ENCODE measurements at regions not wholly inside any gene's neighbourhood (a gene's known extent, or its start where the extent isn't known, plus 50 kb on each side); places are given as distances from the start of the nearest gene placed in this dataset.

DNA sequence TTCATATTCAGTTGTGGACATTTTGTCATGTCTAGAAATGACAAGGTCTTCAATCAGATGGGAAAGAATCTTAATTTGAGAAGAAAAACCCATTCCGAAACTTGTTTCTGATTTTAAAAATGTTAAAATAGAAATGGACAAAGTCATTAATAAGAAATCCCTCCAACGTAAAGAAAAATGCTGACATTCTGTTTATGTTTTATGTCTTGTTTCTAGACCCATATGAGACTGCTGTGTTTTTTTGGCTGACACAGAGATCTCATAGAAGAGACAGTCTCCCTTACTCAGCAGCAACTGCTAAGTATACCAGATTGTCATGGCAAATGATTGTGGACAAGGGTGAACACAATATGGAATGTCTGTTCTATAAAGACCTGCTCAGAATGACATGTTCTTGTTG is 538.5 kb downstream of the ZEB2 start:
- TF ChIP-seq EZH2 (IDR thresholded peaks at IDR 0.05; ENCODE audit: low read length, unreplicated experiment) (no peak), EZH2phosphoT487 (IDR thresholded peaks at IDR 0.05; ENCODE audit: borderline replicate concordance, low read length) (no peak)
- TF ChIP-seq, protein P1, sequence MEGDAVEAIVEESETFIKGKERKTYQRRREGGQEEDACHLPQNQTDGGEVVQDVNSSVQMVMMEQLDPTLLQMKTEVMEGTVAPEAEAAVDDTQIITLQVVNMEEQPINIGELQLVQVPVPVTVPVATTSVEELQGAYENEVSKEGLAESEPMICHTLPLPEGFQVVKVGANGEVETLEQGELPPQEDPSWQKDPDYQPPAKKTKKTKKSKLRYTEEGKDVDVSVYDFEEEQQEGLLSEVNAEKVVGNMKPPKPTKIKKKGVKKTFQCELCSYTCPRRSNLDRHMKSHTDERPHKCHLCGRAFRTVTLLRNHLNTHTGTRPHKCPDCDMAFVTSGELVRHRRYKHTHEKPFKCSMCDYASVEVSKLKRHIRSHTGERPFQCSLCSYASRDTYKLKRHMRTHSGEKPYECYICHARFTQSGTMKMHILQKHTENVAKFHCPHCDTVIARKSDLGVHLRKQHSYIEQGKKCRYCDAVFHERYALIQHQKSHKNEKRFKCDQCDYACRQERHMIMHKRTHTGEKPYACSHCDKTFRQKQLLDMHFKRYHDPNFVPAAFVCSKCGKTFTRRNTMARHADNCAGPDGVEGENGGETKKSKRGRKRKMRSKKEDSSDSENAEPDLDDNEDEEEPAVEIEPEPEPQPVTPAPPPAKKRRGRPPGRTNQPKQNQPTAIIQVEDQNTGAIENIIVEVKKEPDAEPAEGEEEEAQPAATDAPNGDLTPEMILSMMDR (conservative IDR thresholded peaks at IDR 0.05; ENCODE audit: low read depth, low read length), result no peak
- no peaks in the 10 kb centered on the region for H3K4me1 ChIP-seq (ENCODE audit: insufficient read depth, low read length)
- H2AFZ ChIP-seq (ENCODE audit: low read length), result no peak overlapping the region
- no peaks in the 10 kb centered on the region for H3K79me2 ChIP-seq (ENCODE audit: low read length)
- intact Hi-C loops (cut with micrococcal nuclease), result no loop called here
- H3K27ac ChIP-seq (ENCODE audit: low read length), result no peak overlapping the region
- no peaks in the 10 kb centered on the region for H3K9me2 ChIP-seq (replicated peaks; ENCODE audit: low read length)
- no TSS peak for BruUV-seq (replicated peaks)
- no peaks in the 10 kb centered on the region for H3K9me3 ChIP-seq (ENCODE audit: low read length)
- no peaks in the 10 kb centered on the region for H3K36me3 ChIP-seq (ENCODE audit: low read depth, low read length)
- POLR2A ChIA-PET (ENCODE audit: unreplicated experiment), result no interaction called here
- H3F3A ChIP-seq (ENCODE audit: low read length, unreplicated experiment), result no peaks in the 10 kb centered on the region
- H3K4me3 ChIP-seq (ENCODE audit: low read length), result no peak overlapping the region
- CTCF ChIA-PET, result no interaction called here
- DNase-seq (no peak), ATAC-seq (no peak)
- no peak overlapping the region for H3K4me2 ChIP-seq (ENCODE audit: low read length)
- no peaks in the 10 kb centered on the region for H3K27me3 ChIP-seq (ENCODE audit: low read length)
- H4K20me1 ChIP-seq (ENCODE audit: low read length), result no peaks in the 10 kb centered on the region
- H3K9ac ChIP-seq (ENCODE audit: low read length), result no peak overlapping the region

DNA sequence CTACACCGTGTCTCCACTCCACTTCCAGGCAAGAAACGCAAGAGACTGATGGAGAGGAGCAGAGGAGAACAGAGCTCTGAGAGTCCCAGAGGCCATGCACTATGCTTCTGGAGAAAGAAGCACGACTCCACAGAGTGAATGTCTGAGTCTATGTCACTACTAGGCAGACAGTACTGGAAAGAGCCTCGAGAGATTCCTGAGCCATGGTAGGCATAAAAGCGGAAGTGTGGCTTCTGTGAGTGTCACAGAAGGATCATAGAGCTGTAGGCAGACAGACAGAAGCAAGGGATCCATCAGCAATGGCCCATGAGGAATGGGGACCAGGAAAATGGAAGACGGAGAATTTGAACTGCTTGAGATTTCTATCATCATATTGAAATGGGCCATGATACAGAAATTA is 542.6 kb downstream of the ZEB2 start:
- Histone ChIP-seq H3K27me3 (ENCODE audit: low read length) (no peaks in the 10 kb centered on the region), H3K4me3 (ENCODE audit: low read length) (no peak overlapping the region), H3K9ac (ENCODE audit: low read length) (no peak overlapping the region), H4K20me1 (ENCODE audit: low read length) (no peaks in the 10 kb centered on the region), H3K4me1 (ENCODE audit: insufficient read depth, low read length) (no peaks in the 10 kb centered on the region), H2AFZ (ENCODE audit: low read length) (no peak overlapping the region), H3K36me3 (ENCODE audit: low read depth, low read length) (no peaks in the 10 kb centered on the region), H3K4me2 (ENCODE audit: low read length) (no peak overlapping the region), H3K79me2 (ENCODE audit: low read length) (no peaks in the 10 kb centered on the region), H3F3A (ENCODE audit: low read length, unreplicated experiment) (no peaks in the 10 kb centered on the region), H3K9me3 (ENCODE audit: low read length) (no peaks in the 10 kb centered on the region), H3K27ac (ENCODE audit: low read length) (no peak overlapping the region), H3K9me2 (replicated peaks; ENCODE audit: low read length) (no peaks in the 10 kb centered on the region)
- intact Hi-C loops (cut with micrococcal nuclease), result no loop called here
- DNase-seq (no peak), ATAC-seq (no peak)
- BruUV-seq (replicated peaks), result no TSS peak
- CTCF ChIA-PET, result no interaction called here
- TF ChIP-seq EZH2 (IDR thresholded peaks at IDR 0.05; ENCODE audit: low read length, unreplicated experiment) (no peak), EZH2phosphoT487 (IDR thresholded peaks at IDR 0.05; ENCODE audit: borderline replicate concordance, low read length) (no peak)
- POLR2A ChIA-PET (ENCODE audit: unreplicated experiment), result no interaction called here

GRCh38 chr2:143975216-143975615 is 544.7 kb downstream of the ZEB2 start:
- POLR2A ChIA-PET (ENCODE audit: unreplicated experiment), result no interaction called here
- no peaks in the 10 kb centered on the region for H3K4me1 ChIP-seq (ENCODE audit: insufficient read depth, low read length)

More at GRCh38 chr2:143975216-143975615, 544.7 kb downstream of the ZEB2 start:
- H3K27me3 ChIP-seq (ENCODE audit: low read length), result no peaks in the 10 kb centered on the region
- no peak overlapping the region for H3K4me2 ChIP-seq (ENCODE audit: low read length)
- no peak for ATAC-seq
- H3K9me3 ChIP-seq (ENCODE audit: low read length), result no peaks in the 10 kb centered on the region
- H3K9ac ChIP-seq (ENCODE audit: low read length), result no peak overlapping the region
- H3K27ac ChIP-seq (ENCODE audit: low read length), result no peak overlapping the region
- CTCF ChIA-PET, result no interaction called here
- intact Hi-C loops (cut with micrococcal nuclease), result no loop called here
- TF ChIP-seq, protein P1 (conservative IDR thresholded peaks at IDR 0.05; ENCODE audit: low read depth, low read length), result no peak
- TF ChIP-seq EZH2 (IDR thresholded peaks at IDR 0.05; ENCODE audit: low read length, unreplicated experiment), result no peak
- TF ChIP-seq EZH2phosphoT487 (IDR thresholded peaks at IDR 0.05; ENCODE audit: borderline replicate concordance, low read length), result no peak
- H3K9me2 ChIP-seq (replicated peaks; ENCODE audit: low read length), result no peaks in the 10 kb centered on the region
- DNase-seq, result no peak
- BruUV-seq (replicated peaks), result no TSS peak
- no peak overlapping the region for H2AFZ ChIP-seq (ENCODE audit: low read length)
- no peaks in the 10 kb centered on the region for H3F3A ChIP-seq (ENCODE audit: low read length, unreplicated experiment)
- no peaks in the 10 kb centered on the region for H3K36me3 ChIP-seq (ENCODE audit: low read depth, low read length)
- H3K79me2 ChIP-seq (ENCODE audit: low read length), result no peaks in the 10 kb centered on the region
- H4K20me1 ChIP-seq (ENCODE audit: low read length), result no peaks in the 10 kb centered on the region
- H3K4me3 ChIP-seq (ENCODE audit: low read length), result no peak overlapping the region

Measured in PC-3 (cell line).